B cell (primary cell): ENCODE measurements at regions not wholly inside any gene's neighbourhood (a gene's known extent, or its start where the extent isn't known, plus 50 kb on each side); places are given as distances from the start of the nearest gene placed in this dataset.

Experiments used
- ATAC-seq: fragments of 200-7000 bp; cut with Tn5 transposase; one replicate; pipeline ENCODE4 v1.10.0; 2021; ENCODE audit warnings: low read depth, mild to moderate bottlenecking, moderate number of reproducible peaks, moderate library complexity
- CTCF ChIA-PET: fragments of 350-600 bp; sonication (Branson Sonifier 250); formaldehyde crosslinking; loops from one replicate; lab custom pipeline; 2021; ENCODE audit warnings: antibody characterized with exemption, inconsistent platforms; lab: Charles Lee
- POLR2A ChIA-PET: fragments of 350-600 bp; sonication (Branson Sonifier 250); formaldehyde crosslinking; loops from one replicate; lab custom pipeline; 2021; ENCODE audit warnings: antibody characterized with exemption; lab: Charles Lee
- DNase-seq: peaks from one replicate; pipeline ENCODE4 v3.0.0; 2013
- H2AFZ ChIP-seq: 2 replicates; pipeline ENCODE4 v1.6.1; 2012; ENCODE audit warnings: mild to moderate bottlenecking, low read depth, low read length; ENCODE audit not compliant: insufficient read depth, poor library complexity, severe bottlenecking
- H3K27ac ChIP-seq, 2 donors: 1 replicate in 1 of 2; 2 replicates in 1 of 2; pipeline ENCODE4 v1.5.1; 2012 to 2013; ENCODE audit warnings: low read length in 2 of 2, mild to moderate bottlenecking in 2 of 2, moderate library complexity in 1 of 2
- H3K27me3 ChIP-seq, 4 experiments: fragments of 200-600 bp in 1 of 4; sonication (generic) in 1 of 4; replicated peaks in 1 of 4; 1 replicate in 2 of 4; 2 replicates in 2 of 4; pipeline versions ENCODE4 v1.6.1 to v1.7.0; 2013 to 2016; ENCODE audit warnings: low read length in 3 of 4, mild to moderate bottlenecking in 2 of 4, mixed read lengths in 1 of 4, moderate library complexity in 1 of 4; ENCODE audit not compliant: insufficient read depth in 4 of 4, control insufficient read depth in 3 of 4; ENCODE audit errors: control extremely low read depth in 1 of 4
- H3K36me3 ChIP-seq, 2 experiments: replicated peaks in 1 of 2; 1 replicate in 1 of 2; 2 replicates in 1 of 2; pipeline versions ENCODE4 v1.6.1 to v1.7.1; 2013; ENCODE audit warnings: low read length in 1 of 2; ENCODE audit not compliant: insufficient read depth in 2 of 2, control insufficient read depth in 1 of 2; ENCODE audit errors: control extremely low read depth in 1 of 2, extremely low read depth in 1 of 2
- H3K4me1 ChIP-seq, 2 donors: fragments of 200-600 bp in 1 of 2; sonication (generic) in 1 of 2; 1 replicate in 1 of 2; 2 replicates in 1 of 2; pipeline versions ENCODE4 v1.5.1 to v1.6.1; 2013 to 2017; ENCODE audit warnings: low read length in 2 of 2; ENCODE audit not compliant: control insufficient read depth in 2 of 2, insufficient read depth in 2 of 2
- H3K4me2 ChIP-seq: replicated peaks from 2 replicates; pipeline ENCODE3; 2012; ENCODE audit warnings: mild to moderate bottlenecking, low read depth, low read length; ENCODE audit not compliant: poor library complexity, severe bottlenecking
- H3K4me3 ChIP-seq, 5 experiments: fragments of 200-600 bp in 1 of 5; sonication (generic) in 1 of 5; 1 replicate in 3 of 5; 2 replicates in 2 of 5; pipeline versions ENCODE4 v1.5.1 to v1.7.0; 2011 to 2016; ENCODE audit warnings: low read length in 4 of 5, mild to moderate bottlenecking in 4 of 5, low read depth in 2 of 5, control low read depth in 1 of 5, moderate library complexity in 1 of 5; ENCODE audit not compliant: insufficient read depth in 1 of 5; ENCODE audit errors: control extremely low read depth in 1 of 5, extremely low read depth in 1 of 5
- H3K79me2 ChIP-seq: fragments of 200-600 bp; sonication (generic); one replicate; pipeline ENCODE4 v1.6.0; 2016; ENCODE audit warnings: low read length; ENCODE audit not compliant: control insufficient read depth, insufficient read depth
- H3K9ac ChIP-seq: fragments of 200-600 bp; sonication (generic); 2 replicates; pipeline ENCODE4 v1.6.1; 2017; ENCODE audit warnings: mild to moderate bottlenecking, low read length, moderate library complexity
- H3K9me3 ChIP-seq, 3 donors: one replicate each; pipeline versions ENCODE4 v1.6.1 to v1.7.1; 2013; ENCODE audit warnings: low read length in 2 of 3; ENCODE audit not compliant: control insufficient read depth in 2 of 3, insufficient read depth in 1 of 3; ENCODE audit errors: control extremely low read depth in 1 of 3
- H4K20me1 ChIP-seq: 2 replicates; pipeline ENCODE4 v1.6.0; 2012; ENCODE audit warnings: mild to moderate bottlenecking, low read length; ENCODE audit not compliant: insufficient read depth, control insufficient read depth, poor library complexity, severe bottlenecking
- H3K27ac Mint-ChIP-seq: one replicate; pipeline ENCODE4 v1.8.0; 2021; ENCODE audit warnings: mixed read lengths
- H3K27me3 Mint-ChIP-seq: one replicate; pipeline ENCODE4 v1.8.0; 2021; ENCODE audit warnings: mixed read lengths
- H3K4me1 Mint-ChIP-seq: one replicate; pipeline ENCODE4 v1.8.0; 2021; ENCODE audit warnings: mixed read lengths
- H3K4me3 Mint-ChIP-seq: one replicate; pipeline ENCODE4 v1.8.0; 2021; ENCODE audit warnings: mixed read lengths
- H3K9me3 Mint-ChIP-seq: one replicate; pipeline ENCODE4 v1.8.0; 2022; ENCODE audit warnings: mixed read lengths; ENCODE audit not compliant: insufficient read depth
- EZH2 ChIP-seq: IDR thresholded peaks from 2 replicates; pipeline ENCODE4 v1.6.1; 2012; ENCODE audit warnings: borderline replicate concordance, low read depth, mild to moderate bottlenecking, moderate library complexity, low read length; ENCODE audit not compliant: insufficient read depth, poor library complexity, severe bottlenecking
- WGBS: methylation state at CpG from one replicate; pipeline ENCODE4 v1.1.5; 2013; ENCODE audit warnings: missing lambda C conversion rate; ENCODE audit not compliant: insufficient coverage; 5-methylcytosine and 5-hydroxymethylcytosine counted together
- intact Hi-C: fragments of 100-400 bp; cut with micrococcal nuclease; formaldehyde crosslinking; loops from one replicate; pipeline ENCODE4 v1.10.0; 2022
- TF ChIP-seq, protein P1 (sequence below): fragments of 200-600 bp; IDR thresholded peaks from one replicate; pipeline ENCODE4 v1.8.0; 2022; ENCODE audit warnings: antibody characterized with exemption, mild to moderate bottlenecking

DNA sequence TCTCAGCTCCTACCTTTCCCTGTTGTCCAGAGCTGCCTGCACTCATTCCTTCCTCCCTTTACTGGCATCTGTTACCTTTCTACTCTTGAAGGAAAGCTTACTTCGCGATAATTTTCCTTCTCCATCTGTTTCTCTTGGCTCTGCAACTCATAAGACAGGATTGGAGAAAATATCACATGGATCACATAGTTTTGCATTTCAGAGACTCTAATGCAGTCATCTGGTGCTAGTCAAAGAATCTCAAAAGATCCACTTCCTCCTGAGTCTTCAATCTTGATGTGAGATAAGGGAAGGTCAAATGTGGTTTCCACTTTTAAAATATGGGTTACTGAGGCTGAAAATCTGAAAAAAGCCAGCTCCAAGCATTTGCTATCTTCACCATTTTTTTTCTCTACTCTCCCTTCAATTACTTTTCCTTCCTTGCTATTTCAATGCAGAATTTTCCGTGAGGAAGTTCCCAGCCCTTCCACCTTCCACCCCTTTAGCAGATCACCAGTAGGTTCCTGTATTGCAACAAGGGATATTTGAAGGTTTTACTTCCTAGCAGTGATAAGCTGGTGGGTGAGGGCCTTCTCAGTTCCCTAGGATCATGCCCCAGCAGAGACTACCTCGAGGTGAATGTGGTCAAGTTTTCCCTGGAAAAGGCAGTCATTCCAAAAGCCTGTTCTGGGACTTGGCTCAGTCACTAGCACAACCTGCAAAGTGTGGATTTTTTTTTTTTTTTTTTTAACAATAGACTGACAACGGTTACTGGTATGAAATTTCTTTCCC lies 62.8 kb upstream of the LRRC1 start:
- Histone ChIP-seq H3K79me2 (no peaks in the 10 kb centered on the region), H3K9me3 (no peaks in the 10 kb centered on the region), H3K27ac (no peak overlapping the region), H3K4me2 (no peak overlapping the region), H3K4me1 (peaks cover 4 to 12% of the 10 kb centered on the region in 2 donors), H3K9ac (no peak overlapping the region), H3K36me3 (no peaks in the 10 kb centered on the region), H3K4me3 (no peak overlapping the region), H4K20me1 (no peaks in the 10 kb centered on the region), H3K27me3 (peaks cover 0 to 2% (median 0%) of the 10 kb centered on the region in 4 experiments), H2AFZ (no peak overlapping the region)
- ChIA-PET POLR2A (no interaction called here), CTCF (interaction anchor here (0.7 to 12.6 kb wide), 7 partner anchors 8 to 626 kb away, joined by 3 to 270 read pairs (median 4); no protein-coding TSS in a partner anchor)
- intact Hi-C loops = no loop called here
- Mint-ChIP-seq H3K27me3 (peaks cover 11% of the 10 kb centered on the region), H3K4me1 (peaks cover 2% of the 10 kb centered on the region), H3K9me3 (no peaks in the 10 kb centered on the region), H3K4me3 (no peak overlapping the region), H3K27ac (no peak overlapping the region)
- WGBS = 36% methylated on average over 1 of the region's 5 CpGs
- TF ChIP-seq, protein P1, sequence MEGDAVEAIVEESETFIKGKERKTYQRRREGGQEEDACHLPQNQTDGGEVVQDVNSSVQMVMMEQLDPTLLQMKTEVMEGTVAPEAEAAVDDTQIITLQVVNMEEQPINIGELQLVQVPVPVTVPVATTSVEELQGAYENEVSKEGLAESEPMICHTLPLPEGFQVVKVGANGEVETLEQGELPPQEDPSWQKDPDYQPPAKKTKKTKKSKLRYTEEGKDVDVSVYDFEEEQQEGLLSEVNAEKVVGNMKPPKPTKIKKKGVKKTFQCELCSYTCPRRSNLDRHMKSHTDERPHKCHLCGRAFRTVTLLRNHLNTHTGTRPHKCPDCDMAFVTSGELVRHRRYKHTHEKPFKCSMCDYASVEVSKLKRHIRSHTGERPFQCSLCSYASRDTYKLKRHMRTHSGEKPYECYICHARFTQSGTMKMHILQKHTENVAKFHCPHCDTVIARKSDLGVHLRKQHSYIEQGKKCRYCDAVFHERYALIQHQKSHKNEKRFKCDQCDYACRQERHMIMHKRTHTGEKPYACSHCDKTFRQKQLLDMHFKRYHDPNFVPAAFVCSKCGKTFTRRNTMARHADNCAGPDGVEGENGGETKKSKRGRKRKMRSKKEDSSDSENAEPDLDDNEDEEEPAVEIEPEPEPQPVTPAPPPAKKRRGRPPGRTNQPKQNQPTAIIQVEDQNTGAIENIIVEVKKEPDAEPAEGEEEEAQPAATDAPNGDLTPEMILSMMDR = no peak
- TF ChIP-seq EZH2 = no peak
- ATAC-seq (no peak), DNase-seq (no peak)

DNA sequence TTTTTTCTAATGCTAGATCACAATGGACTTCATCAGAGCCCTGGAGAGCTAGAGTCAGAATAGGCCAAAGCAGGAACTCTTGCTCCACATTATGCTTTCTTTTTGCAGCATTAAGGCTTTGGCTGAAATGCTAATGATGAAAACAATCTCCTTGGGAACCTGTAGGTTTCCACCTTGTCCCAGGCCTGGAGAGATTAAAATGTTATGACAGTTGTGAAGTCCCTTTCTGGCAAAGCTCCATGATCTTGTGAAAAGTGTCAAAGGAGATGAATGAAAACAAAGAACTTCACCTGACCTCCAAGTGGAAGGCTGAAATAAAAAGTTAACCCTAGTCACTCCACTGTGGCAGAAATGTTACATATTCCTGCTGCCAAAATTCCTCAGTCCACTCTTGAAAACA lies 64.0 kb upstream of the LRRC1 start:
- H3K9ac ChIP-seq = no peak overlapping the region
- H3K79me2 ChIP-seq = no peaks in the 10 kb centered on the region
- no peak overlapping the region for H2AFZ ChIP-seq
- intact Hi-C loops = no loop called here
- ChIA-PET CTCF (interaction anchor here (0.6 to 12.6 kb wide), 4 partner anchors 12 to 581 kb away, joined by 3 to 270 read pairs (median 34); no protein-coding TSS in a partner anchor), POLR2A (no interaction called here)
- H3K4me1 Mint-ChIP-seq = peaks cover 4% of the 10 kb centered on the region
- H3K27me3 Mint-ChIP-seq = peaks cover 13% of the 10 kb centered on the region
- no peaks in the 10 kb centered on the region for H3K9me3 Mint-ChIP-seq
- no peaks in the 10 kb centered on the region for H4K20me1 ChIP-seq
- no peak overlapping the region for H3K4me3 ChIP-seq
- H3K36me3 ChIP-seq = no peaks in the 10 kb centered on the region
- TF ChIP-seq, protein P1 = no peak
- TF ChIP-seq EZH2 = no peak
- H3K27ac ChIP-seq = no peak overlapping the region
- peaks cover 0 to 6% (median 0%) of the 10 kb centered on the region in 4 experiments for H3K27me3 ChIP-seq
- H3K4me3 Mint-ChIP-seq = no peak overlapping the region
- ATAC-seq (no peak), DNase-seq (no peak)
- peaks cover 8 to 14% of the 10 kb centered on the region in 2 donors for H3K4me1 ChIP-seq
- H3K9me3 ChIP-seq = no peaks in the 10 kb centered on the region
- no peak overlapping the region for H3K27ac Mint-ChIP-seq
- no peak overlapping the region for H3K4me2 ChIP-seq
